Nephron (organoid): ENCODE measurements at regions not wholly inside any gene's neighbourhood (a gene's known extent, or its start where the extent isn't known, plus 50 kb on each side); places are given as distances from the start of the nearest gene placed in this dataset.

Experiments used
- H3K27ac Mint-ChIP-seq, 3 experiments: 2 replicates each; pipeline ENCODE4 v1.8.0; 2020; ENCODE audit warnings: mixed read lengths in 3 of 3, mild to moderate bottlenecking in 2 of 3, moderate library complexity in 1 of 3
- H3K27me3 Mint-ChIP-seq: 2 replicates; pipeline ENCODE4 v1.8.0; 2021; ENCODE audit warnings: low read depth, mild to moderate bottlenecking, moderate library complexity, mixed read lengths
- H3K36me3 Mint-ChIP-seq: 2 replicates; pipeline ENCODE4 v1.8.0; 2020; ENCODE audit warnings: low read depth, mixed read lengths
- H3K4me1 Mint-ChIP-seq: 2 replicates; pipeline ENCODE4 v1.8.0; 2020; ENCODE audit warnings: mixed read lengths
- H3K4me3 Mint-ChIP-seq, 3 experiments: 2 replicates each; pipeline ENCODE4 v1.8.0; 2020; ENCODE audit warnings: mild to moderate bottlenecking in 3 of 3, mixed read lengths in 3 of 3, moderate library complexity in 2 of 3
- H3K9me3 Mint-ChIP-seq: 2 replicates; pipeline ENCODE4 v1.8.0; 2020; ENCODE audit warnings: mixed read lengths
- CTCF ChIP-seq, 3 experiments: fragments of 200-600 bp; sonication (generic); IDR thresholded peaks; one replicate each; pipeline ENCODE4 v1.5.0; 2021; ENCODE audit warnings: antibody characterized with exemption in 3 of 3; ENCODE audit not compliant: unreplicated experiment in 3 of 3

GRCh38 chr5:61949054-61949678 is 356.8 kb upstream of the KIF2A start:
- H3K36me3 Mint-ChIP-seq = no peaks in the 10 kb centered on the region
- no peak overlapping the region for H3K27ac Mint-ChIP-seq
- no peaks in the 10 kb centered on the region for H3K9me3 Mint-ChIP-seq
- H3K4me1 Mint-ChIP-seq = no peaks in the 10 kb centered on the region
- no peak for TF ChIP-seq CTCF (IDR thresholded peaks at IDR 0.05; ENCODE audit: unreplicated experiment in 3 of 3)
- H3K4me3 Mint-ChIP-seq = no peak overlapping the region
- peaks cover 3% of the 10 kb centered on the region for H3K27me3 Mint-ChIP-seq

- TF ChIP-seq CTCF (IDR thresholded peaks at IDR 0.05; ENCODE audit: unreplicated experiment in 3 of 3) = no peak
- no peaks in the 10 kb centered on the region for H3K36me3 Mint-ChIP-seq
- H3K27ac Mint-ChIP-seq = no peak overlapping the region
- H3K27me3 Mint-ChIP-seq = peaks cover 3% of the 10 kb centered on the region
- H3K9me3 Mint-ChIP-seq = no peaks in the 10 kb centered on the region
- H3K4me3 Mint-ChIP-seq = no peak overlapping the region
- H3K4me1 Mint-ChIP-seq = no peaks in the 10 kb centered on the region
These were observed 356.1 kb upstream of the KIF2A start for GRCh38 chr5:61949679-61950435.

DNA sequence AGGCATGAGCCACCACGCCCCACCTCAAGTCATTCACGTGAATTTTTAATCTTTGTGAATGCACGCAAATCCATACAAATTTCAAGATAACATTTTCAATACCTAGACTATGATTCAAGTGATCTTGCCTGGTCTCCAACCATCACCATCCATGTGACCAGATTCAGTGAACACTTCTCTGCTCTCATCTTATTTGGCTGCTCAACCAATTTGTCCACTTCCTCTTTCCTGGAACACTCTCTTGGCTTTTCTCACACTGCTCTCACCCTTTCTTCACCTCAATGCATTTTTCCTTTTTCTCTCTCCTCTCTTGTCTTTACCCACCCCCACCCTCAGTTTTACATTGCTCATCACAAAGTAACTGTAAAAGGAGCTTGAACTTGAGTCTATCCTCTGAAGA is 354.7 kb upstream of the KIF2A start:
- Mint-ChIP-seq H3K27ac (no peak overlapping the region), H3K4me3 (no peak overlapping the region), H3K4me1 (no peaks in the 10 kb centered on the region), H3K36me3 (no peaks in the 10 kb centered on the region), H3K9me3 (no peaks in the 10 kb centered on the region), H3K27me3 (peaks cover 3% of the 10 kb centered on the region)
- TF ChIP-seq CTCF (IDR thresholded peaks at IDR 0.05; ENCODE audit: unreplicated experiment in 3 of 3) = no peak

DNA sequence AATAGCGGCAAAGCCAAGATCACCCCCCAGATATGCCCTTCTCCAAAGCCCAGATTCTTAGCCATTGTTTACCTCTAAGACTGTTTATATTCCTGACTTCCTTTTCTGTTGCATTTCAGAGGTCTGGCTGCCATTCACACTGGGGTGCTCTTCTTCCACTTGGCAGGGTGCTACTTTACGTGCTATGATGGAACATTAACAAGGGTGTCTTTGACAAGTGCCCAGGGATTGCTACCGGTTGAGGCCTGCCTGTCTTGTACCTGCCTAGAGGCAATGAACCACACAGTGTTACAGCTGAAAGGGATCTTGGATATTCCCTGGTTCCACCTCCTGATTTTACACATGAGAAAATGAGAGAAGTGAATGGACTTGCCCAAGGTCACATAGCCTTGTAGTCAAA is 352.1 kb upstream of the KIF2A start:
- Mint-ChIP-seq H3K36me3 (no peaks in the 10 kb centered on the region), H3K9me3 (no peaks in the 10 kb centered on the region), H3K27ac (no peak overlapping the region), H3K27me3 (no peaks in the 10 kb centered on the region), H3K4me3 (no peak overlapping the region), H3K4me1 (no peaks in the 10 kb centered on the region)
- no peak for TF ChIP-seq CTCF (IDR thresholded peaks at IDR 0.05; ENCODE audit: unreplicated experiment in 3 of 3)

GRCh38 chr5:61964201-61964600 is 341.8 kb upstream of the KIF2A start:
- Mint-ChIP-seq H3K9me3 (no peaks in the 10 kb centered on the region), H3K27ac (no peak overlapping the region), H3K4me1 (no peaks in the 10 kb centered on the region), H3K36me3 (no peaks in the 10 kb centered on the region), H3K27me3 (peaks cover 4% of the 10 kb centered on the region), H3K4me3 (no peak overlapping the region)
- no peak for TF ChIP-seq CTCF (IDR thresholded peaks at IDR 0.05; ENCODE audit: unreplicated experiment in 3 of 3)

DNA sequence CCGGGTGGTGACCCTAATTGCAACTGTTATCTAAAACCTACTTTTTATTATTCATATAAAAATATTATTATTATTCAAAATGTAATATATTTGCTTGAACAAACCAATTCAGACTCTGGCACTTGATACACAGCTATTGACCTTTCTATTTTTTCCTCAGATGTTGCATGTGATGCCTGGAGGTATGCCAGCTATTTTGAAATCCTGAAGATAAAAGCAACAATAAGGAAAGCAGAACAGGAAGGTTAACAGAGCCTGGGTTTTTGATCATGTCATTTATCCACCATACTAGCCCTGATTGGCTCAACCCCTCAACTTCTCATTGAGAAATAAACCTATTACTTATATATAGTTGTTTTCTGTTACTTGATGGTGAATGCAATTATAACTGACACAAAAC is 340.9 kb upstream of the KIF2A start:
- H3K9me3 Mint-ChIP-seq = no peaks in the 10 kb centered on the region
- TF ChIP-seq CTCF (IDR thresholded peaks at IDR 0.05; ENCODE audit: unreplicated experiment in 3 of 3) = no peak

More for the DNA sequence above, 340.9 kb upstream of the KIF2A start:
- Mint-ChIP-seq H3K27ac (no peak overlapping the region), H3K4me1 (no peaks in the 10 kb centered on the region), H3K27me3 (peaks cover 4% of the 10 kb centered on the region), H3K4me3 (no peak overlapping the region), H3K36me3 (no peaks in the 10 kb centered on the region)
